Myocyte (in vitro differentiated cells): ENCODE measurements at regions not wholly inside any gene's neighbourhood (a gene's known extent, or its start where the extent isn't known, plus 50 kb on each side); places are given as distances from the start of the nearest gene placed in this dataset.

Source experiments
- DNase-seq: peaks from one replicate; pipeline ENCODE4 v3.0.0-alpha.2; 2012; ENCODE audit warnings: low read depth

- no peak for DNase-seq
Observed at GRCh38 chr22:48238966-48239365, 1476.5 kb downstream of the TBC1D22A start.

GRCh38 chr22:48238284-48238915 is 1476.0 kb downstream of the TBC1D22A start:
- no peak for DNase-seq

GRCh38 chr22:48237466-48238283 is 1475.2 kb downstream of the TBC1D22A start:
- no peak for DNase-seq

- no peak for DNase-seq
Observed at GRCh38 chr22:48236261-48236660, 1473.8 kb downstream of the TBC1D22A start.

GRCh38 chr22:48235744-48236143 is 1473.3 kb downstream of the TBC1D22A start:
- no peak for DNase-seq

GRCh38 chr22:48234011-48234410 is 1471.6 kb downstream of the TBC1D22A start:
- no peak for DNase-seq

DNA sequence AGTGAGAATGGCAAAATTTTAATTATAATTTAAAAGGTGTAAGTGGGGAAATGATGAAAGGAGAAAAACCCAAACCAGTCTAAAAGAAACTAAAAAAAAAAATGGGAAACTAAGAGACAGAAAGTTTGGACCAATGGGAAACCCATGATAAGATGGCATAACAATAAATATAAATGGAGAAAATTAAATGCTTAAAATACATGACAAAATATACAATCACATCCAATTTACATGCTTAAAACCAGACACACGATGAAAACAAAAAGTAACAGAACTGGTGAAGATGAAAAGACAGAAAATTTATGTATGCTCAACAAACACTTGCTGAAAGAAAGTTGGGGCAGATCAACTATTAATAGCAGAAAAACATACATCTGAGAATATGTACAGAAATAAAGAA is 1471.1 kb downstream of the TBC1D22A start:
- DNase-seq = no peak

DNA sequence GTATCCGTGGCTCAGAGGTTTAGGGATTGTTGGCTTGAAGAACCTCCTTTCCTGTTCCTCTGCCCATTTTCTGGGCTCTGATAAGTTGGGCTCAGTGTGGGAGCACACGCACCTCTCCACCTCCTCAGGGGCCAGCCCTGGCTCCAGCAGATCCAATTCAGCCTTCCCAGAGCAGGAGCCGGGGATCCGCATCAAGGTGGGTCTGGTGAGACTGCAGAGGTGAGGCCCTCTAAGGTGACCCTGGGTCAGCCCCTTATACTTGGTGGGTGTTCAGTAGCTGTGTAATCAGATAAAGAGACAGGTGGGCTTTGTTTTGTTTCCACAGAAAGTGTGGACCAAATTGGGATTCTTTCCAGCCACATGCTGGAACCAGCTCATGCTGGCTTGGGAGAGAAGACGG is 1466.0 kb downstream of the TBC1D22A start:
- no peak for DNase-seq

DNA sequence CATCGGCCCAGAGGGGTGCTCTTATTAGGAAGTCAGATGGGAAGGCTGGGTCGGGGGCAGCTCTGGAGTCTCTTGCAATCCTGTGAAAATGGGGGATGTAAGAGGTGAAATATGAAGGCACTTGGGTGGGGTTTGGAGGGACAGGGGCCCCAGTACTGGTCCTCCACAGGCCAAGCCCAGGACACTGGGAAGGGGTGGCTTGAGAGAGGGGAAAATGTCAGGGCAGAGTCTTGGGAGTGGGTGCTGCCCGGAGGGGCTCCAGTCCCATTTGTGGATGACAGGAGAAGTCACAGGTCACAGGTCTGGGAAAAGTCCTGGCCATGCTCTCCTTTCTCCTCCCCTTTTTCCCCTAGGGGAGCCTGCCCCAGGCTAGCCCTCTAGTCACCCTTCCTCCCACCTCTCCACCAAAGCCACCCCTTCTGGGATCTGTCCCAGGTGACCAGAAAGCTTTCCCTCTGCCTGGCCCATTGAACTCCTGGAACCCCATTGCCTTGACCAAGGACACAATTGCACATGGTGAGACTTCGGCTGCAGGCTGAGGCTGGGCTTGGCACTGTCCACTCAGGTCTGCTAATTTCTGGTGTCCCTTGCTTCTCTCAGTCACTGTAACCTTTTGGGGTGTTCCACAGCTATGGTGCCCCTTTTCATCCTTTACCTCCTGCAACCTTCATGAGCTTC is 1465.0 kb downstream of the TBC1D22A start:
- no peak for DNase-seq

DNA sequence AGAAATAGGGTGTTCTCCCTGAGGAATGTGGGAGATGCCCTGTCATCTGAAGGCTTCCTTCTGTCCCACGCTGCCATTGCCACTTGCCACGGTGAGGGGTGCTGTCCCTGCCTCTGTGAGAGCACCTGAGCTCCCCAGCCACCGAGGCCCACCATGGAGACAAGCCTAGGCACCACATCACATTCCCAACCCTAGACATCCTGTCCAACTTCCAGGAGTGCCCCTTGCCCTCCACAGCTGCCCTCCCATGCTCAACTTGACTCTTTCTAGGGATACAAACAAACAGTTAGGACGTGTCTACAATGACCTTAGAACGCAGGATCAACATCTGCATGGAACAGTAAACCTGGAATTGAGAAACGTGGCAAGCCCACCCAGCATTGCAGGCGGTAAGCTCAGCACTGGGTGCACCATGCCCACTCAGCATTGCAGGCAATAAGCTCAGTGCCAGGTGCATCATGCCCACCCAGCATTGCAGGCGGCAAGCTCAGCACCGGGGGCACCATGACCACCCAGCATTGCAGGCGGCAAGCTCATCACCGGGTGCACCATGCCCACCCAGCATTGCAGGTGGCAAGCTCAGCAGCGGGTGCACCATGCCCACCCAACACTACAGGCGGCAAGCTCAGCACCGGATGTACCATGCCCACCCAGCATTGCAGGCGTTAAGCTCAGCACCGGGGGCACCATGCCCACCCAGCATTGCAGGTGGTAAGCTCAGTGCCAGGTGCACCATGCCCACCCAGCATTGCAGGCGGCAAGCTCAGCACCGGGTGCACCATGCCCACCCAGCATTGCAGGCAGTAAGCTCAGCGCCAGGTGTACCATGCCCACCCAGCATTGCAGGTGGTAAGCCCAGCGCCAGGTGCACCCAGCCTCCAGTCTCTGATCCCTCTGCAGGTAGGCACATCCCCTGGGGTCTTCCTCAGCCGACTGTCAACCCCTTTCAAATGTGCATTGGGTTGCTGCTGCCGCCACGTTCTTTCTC is 1463.9 kb downstream of the TBC1D22A start:
- DNase-seq = no peak

- DNase-seq = no peak
Observed at GRCh38 chr22:48224332-48224731, 1461.9 kb downstream of the TBC1D22A start.

DNA sequence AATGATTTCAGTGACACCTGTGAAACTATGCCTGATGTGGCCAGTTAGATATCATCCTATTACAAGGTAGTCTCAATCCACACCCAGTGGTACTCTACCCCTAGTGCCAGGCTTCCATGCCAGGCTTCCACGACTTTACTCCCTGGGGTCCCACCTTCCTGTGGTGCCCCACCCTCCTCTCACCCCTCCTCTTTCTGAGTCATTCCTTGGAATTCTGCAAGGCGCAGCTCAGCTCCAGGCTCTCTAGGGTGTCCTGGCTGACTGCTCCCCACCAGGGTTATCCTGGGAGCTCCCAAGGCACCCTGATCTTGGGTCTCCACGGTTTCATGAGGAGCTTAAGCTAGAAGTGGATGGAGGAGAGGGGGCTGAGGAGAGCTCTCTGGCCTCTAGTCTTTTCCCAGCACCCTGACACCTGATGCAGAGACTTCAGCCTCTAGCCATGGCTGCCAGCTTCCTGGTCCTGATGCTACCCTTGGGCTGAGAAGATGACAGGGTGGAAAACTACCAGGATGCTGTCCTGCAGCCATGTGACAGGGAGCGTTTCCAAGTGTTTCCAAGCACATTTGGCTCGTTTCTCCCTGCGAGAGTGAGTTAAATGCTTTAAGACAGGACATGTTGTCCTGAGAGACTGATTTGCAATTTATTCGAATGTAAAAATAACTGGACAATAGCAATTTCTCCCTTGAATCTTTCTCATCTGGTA is 1461.2 kb downstream of the TBC1D22A start:
- no peak for DNase-seq

GRCh38 chr22:48222742-48223487 is 1460.5 kb downstream of the TBC1D22A start:
- DNase-seq = no peak

- no peak for DNase-seq
Observed at GRCh38 chr22:48218889-48219420, 1456.5 kb downstream of the TBC1D22A start.

DNA sequence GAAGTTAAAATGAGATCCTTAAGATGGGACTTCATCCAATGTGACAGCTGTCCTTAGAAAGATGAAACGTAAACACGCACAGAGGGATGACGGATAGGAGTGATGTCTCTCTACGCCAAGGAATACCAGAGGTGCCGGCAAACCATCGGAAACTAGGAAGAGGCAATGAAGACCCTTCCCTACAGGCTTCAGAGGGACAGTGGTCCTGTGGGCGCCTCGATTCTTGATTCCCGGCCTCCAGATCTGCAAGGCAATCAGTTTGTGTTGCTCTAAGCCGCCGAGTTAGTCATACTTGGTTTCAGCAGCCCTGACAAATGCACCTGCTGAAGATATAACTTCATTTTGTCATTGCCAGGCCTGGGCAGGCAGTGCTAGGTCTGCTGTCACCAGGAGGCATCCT is 1455.1 kb downstream of the TBC1D22A start:
- no peak for DNase-seq

DNA sequence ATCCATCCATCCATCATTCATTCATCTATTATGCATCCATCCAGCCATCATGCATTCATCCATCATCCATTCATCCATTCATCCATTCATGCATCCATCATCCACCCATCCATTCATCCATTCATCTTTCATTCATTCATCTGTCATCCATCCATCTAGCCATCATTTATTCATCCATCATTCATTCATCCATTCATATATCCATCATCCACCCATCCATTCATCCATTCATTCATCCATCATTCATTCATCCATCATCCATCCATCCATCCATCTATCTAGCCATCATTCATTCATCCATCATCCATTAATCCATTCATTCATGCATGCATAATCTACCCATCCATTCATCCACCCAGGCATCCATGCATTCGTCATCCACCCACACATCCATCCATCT is 1450.3 kb downstream of the TBC1D22A start:
- no peak for DNase-seq

DNA sequence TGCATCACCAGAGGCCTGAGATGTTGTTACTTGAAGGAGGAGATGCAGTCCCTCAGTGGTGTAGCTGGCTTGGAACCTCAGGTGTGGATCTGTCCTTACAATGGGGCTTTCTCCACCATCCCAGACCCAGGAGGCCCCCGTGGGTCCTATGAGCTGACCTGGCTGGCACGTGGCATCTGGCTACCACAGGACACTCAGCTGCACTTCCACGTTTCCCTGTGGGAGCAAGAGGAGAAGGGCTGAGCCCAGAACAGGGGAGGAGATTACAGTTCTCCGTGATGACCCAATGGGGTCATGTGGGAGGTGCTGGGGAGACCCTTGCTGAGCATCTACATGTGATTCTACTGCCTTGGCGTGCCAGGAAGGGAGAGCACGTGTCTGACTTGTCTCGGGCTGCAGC is 1448.4 kb downstream of the TBC1D22A start:
- DNase-seq = no peak

GRCh38 chr22:48210198-48210580 is 1447.7 kb downstream of the TBC1D22A start:
- DNase-seq = no peak

GRCh38 chr22:48209473-48210197 is 1447.2 kb downstream of the TBC1D22A start:
- no peak for DNase-seq
